ENCODE measurements at regions not wholly inside any gene's neighbourhood (a gene's known extent, or its start where the extent isn't known, plus 50 kb on each side); places are given as distances from the start of the nearest gene placed in this dataset.

DNA sequence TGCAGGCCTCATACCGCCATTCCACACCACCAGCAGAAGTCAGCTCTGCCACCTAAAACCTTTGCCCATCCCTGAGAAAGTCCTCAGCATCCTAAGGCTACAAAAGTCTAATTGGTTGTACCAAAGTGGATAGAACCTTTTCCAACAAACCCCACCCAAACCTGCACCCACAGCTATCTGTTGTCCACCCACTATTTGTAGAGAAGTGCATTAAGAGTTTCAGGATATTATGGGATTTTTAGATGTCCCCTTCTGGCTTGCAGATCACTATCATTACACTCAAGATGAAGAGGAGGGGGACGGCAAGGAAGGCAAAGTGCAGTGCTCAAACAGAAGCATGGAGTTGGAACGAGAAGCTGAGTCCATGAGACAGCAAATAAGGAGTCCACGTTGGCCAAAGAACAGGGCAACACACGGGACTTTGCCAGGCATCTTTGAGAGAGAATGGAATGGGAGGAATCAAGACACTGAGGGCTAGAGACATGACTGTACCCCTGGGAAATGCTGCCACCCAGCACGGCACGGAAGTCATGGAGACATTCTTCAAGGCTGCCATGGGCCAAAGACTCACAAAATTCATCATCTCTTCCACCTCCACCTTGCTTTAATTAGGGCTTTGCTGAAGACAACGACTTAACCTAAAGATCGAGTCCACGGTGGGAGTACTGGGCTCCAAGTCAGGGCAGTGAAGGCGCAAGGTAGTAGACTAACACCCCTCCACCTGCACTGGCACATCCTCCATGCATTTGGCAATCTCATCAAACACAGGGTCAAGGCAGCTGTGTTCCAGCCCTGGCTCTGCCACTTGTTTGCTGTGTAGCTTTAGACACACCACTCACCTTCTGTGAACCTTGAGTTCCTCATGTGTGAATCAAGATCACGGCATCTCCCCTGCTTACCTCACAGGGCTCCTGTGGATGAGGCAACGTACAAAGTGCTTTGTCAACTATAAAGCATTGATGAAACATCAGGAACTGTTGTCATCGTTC is 112.9 kb upstream of the TMEM45B start:
- TF ChIP-seq, protein P1, sequence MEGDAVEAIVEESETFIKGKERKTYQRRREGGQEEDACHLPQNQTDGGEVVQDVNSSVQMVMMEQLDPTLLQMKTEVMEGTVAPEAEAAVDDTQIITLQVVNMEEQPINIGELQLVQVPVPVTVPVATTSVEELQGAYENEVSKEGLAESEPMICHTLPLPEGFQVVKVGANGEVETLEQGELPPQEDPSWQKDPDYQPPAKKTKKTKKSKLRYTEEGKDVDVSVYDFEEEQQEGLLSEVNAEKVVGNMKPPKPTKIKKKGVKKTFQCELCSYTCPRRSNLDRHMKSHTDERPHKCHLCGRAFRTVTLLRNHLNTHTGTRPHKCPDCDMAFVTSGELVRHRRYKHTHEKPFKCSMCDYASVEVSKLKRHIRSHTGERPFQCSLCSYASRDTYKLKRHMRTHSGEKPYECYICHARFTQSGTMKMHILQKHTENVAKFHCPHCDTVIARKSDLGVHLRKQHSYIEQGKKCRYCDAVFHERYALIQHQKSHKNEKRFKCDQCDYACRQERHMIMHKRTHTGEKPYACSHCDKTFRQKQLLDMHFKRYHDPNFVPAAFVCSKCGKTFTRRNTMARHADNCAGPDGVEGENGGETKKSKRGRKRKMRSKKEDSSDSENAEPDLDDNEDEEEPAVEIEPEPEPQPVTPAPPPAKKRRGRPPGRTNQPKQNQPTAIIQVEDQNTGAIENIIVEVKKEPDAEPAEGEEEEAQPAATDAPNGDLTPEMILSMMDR (IDR thresholded peaks at IDR 0.05): no peak
- DNase-seq (ENCODE audit: low spot score): no peak
- Histone ChIP-seq H3K27ac (no peak overlapping the region), H3K4me3 (no peak overlapping the region)

DNA sequence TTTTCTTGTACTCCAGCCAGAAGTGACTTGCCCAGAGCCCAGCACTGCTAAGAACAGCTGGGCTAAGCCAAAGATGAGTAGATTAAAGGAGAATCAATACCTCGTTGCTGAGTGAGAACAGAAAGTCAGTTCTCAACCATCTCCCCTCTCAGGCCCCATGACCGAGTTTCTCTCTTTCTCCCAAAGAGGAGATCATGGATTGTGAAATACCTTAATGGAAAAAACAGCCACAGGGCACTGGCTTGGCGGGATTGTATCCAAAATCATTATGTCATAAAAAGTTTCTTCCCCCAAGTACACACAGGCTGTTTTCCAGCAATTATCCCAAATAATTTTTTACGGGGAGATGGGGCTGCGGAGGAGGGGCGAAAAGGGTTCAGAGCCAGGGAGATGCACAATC is 111.8 kb upstream of the TMEM45B start:
- TF ChIP-seq, protein P1 (IDR thresholded peaks at IDR 0.05): no peak
- no peak for DNase-seq (ENCODE audit: low spot score)
- Histone ChIP-seq H3K27ac (no peak overlapping the region), H3K4me3 (no peak overlapping the region)

DNA sequence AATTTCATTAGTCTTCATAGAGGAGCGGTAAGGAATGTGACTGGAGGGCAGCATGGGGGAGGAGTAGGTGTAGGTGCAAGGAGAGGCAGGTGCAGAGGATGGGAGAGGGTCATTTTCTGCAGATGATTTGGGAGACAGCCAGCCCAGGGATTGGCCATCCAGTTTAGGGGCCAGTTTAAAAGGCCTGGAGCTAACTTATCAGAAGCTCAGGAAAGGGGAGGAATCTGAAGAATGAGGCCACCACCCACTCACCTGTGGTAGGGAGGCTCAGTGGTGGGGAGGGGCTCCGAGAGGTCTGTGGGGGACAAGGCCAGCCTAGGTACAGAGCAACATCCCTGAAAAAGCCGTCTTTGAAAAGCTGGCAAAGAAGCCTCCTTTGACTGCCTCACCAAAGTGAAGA is 110.8 kb upstream of the TMEM45B start:
- Histone ChIP-seq H3K4me3 (no peak overlapping the region), H3K27ac (no peak overlapping the region)
- TF ChIP-seq, protein P1 (IDR thresholded peaks at IDR 0.05): no peak
- DNase-seq (ENCODE audit: low spot score): no peak

DNA sequence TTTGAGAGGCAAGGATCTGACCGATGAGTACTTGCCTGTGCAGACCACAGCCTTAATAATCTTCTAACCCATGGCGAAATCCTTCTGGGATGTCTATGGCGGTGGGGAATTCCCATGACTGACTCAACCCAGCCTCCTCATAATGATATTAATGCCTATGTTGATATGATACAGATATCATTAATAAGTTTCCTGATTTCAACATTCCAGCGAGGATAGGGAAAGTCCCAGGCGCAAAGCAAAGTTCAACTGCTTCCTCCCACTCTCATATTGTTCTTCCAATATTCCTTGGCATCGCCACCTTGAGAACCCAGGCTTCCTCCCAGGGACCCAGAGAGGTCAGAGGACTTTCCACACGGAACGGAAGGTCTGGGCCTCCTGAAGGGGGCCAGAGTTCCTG is 110.3 kb upstream of the TMEM45B start:
- H3K4me3 ChIP-seq: no peak overlapping the region
- TF ChIP-seq, protein P1 (IDR thresholded peaks at IDR 0.05): no peak
- H3K27ac ChIP-seq: no peak overlapping the region
- no peak for DNase-seq (ENCODE audit: low spot score)

DNA sequence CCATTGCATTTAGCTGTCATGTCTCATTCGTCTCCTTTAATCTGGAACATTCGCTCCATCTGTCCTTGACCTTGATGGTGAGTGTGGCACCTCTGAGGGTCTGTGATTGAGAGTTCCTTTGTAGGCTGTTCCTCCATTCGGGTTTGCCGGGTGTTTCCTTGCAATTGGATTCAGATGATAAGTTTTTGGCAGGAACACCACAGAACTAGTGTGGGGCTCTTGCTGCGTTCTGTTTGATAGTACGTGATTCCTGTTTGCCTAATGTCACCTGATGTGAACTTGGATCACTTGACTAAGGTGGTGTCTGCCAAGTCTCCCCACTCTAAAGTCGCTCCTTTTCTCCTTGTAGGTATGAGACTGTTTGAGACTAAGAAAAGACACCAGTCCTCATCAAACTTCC is 109.7 kb upstream of the TMEM45B start:
- DNase-seq (ENCODE audit: low spot score): no peak
- H3K4me3 ChIP-seq: no peak overlapping the region
- TF ChIP-seq, protein P1 (IDR thresholded peaks at IDR 0.05): no peak
- H3K27ac ChIP-seq: no peak overlapping the region

DNA sequence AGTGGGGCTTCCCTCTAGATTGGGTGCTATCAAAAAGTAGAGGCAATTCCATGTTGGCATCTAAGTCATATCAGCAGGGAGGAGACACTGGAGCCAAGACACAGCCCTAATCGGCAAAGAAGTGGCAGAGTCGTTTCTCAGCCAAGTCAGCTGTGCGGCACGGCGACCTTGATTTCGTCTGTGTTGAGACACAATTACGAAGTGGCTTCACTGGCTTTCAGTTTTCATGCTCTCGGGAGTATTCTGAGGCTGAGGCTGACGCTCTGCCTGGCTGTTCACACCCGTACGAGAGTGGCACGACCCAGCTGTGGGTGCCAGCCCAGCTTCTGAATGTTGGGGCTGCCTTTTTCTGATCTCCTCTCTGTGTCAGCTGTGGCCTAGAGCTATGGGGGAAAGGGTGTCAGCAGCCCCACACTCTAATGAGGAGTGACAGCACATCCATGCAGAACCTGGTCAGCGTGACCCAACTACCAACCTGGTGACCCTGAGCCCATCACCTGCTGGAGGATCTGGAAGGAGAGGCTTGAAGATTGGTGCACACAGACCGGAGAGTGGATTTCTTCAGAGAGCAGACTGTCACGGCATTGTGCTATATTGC is 105.7 kb upstream of the TMEM45B start:
- DNase-seq (ENCODE audit: low spot score): peak; percentile 50
- TF ChIP-seq, protein P1 (IDR thresholded peaks at IDR 0.05): no peak
- Histone ChIP-seq H3K4me3 (no peak overlapping the region), H3K27ac (no peak overlapping the region)

Measured in coronary artery (tissue), 2 donors.